AG10803 (cell line): ENCODE measurements at regions not wholly inside any gene's neighbourhood (a gene's known extent, or its start where the extent isn't known, plus 50 kb on each side); places are given as distances from the start of the nearest gene placed in this dataset.

Experiments
- DNase-seq: peaks from one replicate; pipeline ENCODE4 v3.0.0; 2010; ENCODE audit warnings: low read depth
- H3K4me3 ChIP-seq: 2 replicates; pipeline ENCODE4 v1.5.1; 2011; ENCODE audit warnings: mild to moderate bottlenecking, low read length, control low read depth
- CTCF ChIP-seq: conservative IDR thresholded peaks from 2 replicates; pipeline ENCODE4 v1.5.1; 2011; ENCODE audit warnings: mild to moderate bottlenecking, low read length, control low read depth, inconsistent platforms

- TF ChIP-seq CTCF: no peak
- no peak for DNase-seq
- no peak overlapping the region for H3K4me3 ChIP-seq
These were observed 1488.0 kb upstream of the CELF4 start for GRCh38 chr18:39053571-39053970.

GRCh38 chr18:39051013-39051412 lies 1485.4 kb upstream of the CELF4 start:
- no peak for DNase-seq
- H3K4me3 ChIP-seq: no peak overlapping the region
- no peak for TF ChIP-seq CTCF

GRCh38 chr18:39039813-39040212 lies 1474.2 kb upstream of the CELF4 start:
- TF ChIP-seq CTCF: no peak
- no peak overlapping the region for H3K4me3 ChIP-seq
- DNase-seq: no peak

- no peak overlapping the region for H3K4me3 ChIP-seq
- TF ChIP-seq CTCF: no peak
- no peak for DNase-seq
These were observed 1472.3 kb upstream of the CELF4 start for GRCh38 chr18:39037925-39038324.

- no peak overlapping the region for H3K4me3 ChIP-seq
- DNase-seq: no peak
- TF ChIP-seq CTCF: no peak
These were observed 1467.7 kb upstream of the CELF4 start for GRCh38 chr18:39033312-39033711.

- DNase-seq: no peak
- no peak overlapping the region for H3K4me3 ChIP-seq
- TF ChIP-seq CTCF: no peak
These were observed 1466.0 kb upstream of the CELF4 start for GRCh38 chr18:39031647-39032046.

- H3K4me3 ChIP-seq: no peak overlapping the region
- DNase-seq: no peak
- no peak for TF ChIP-seq CTCF
These were observed 1464.6 kb upstream of the CELF4 start for GRCh38 chr18:39030124-39030655.
